HG03432 (cell line): ENCODE measurements at regions not wholly inside any gene's neighbourhood (a gene's known extent, or its start where the extent isn't known, plus 50 kb on each side); places are given as distances from the start of the nearest gene placed in this dataset.
"Not testable (repeated sequence)": the region's sequence is repeated elsewhere in the genome, so short reads cannot be mapped to it uniquely, and the experiment has no call there.

Experiments used
- ATAC-seq: cut with Tn5 transposase; IDR thresholded peaks from one replicate; pipeline ENCODE4 v1.9.1; 2021; ENCODE audit warnings: mild to moderate bottlenecking, moderate library complexity; ENCODE audit not compliant: unreplicated experiment

DNA sequence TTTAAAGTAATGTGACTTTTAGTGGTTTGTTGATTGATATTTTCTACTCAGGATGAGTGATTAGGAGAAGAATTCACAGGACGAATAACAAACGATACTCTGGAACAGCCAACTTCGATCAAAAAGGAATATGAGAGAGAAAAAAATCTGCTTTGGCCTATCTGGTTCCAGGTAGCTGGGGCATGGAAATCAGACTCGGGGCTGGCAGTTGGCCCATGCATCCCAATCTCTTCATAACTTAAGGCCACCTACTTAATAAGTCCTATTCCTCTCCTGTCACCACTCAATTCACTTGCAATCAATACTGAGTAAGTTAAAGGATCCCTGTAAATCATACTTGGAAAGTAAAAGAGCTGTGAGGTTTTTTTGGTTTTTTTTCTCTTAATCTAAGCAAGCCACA, 1116.2 kb downstream of the SORCS3 start:
- no peak for ATAC-seq

DNA sequence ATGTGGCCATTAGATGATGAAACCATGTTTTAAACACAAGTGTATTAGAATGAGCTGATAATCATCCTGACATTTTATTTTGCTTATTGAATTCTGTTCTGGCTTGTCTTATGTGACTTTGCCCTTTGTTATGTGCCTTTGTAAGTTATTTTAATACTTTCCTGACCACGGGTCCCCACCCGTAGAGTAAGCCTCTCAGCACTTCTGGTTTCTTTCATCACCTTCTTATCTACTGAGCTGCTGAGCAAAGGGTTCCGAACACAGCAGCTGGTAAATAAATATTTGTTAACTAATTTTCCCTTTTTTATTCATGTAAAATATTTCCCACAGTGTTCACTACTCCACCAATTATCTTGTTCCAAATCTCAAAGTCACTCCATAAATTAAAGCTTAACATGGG, 1115.3 kb downstream of the SORCS3 start:
- no peak for ATAC-seq

DNA sequence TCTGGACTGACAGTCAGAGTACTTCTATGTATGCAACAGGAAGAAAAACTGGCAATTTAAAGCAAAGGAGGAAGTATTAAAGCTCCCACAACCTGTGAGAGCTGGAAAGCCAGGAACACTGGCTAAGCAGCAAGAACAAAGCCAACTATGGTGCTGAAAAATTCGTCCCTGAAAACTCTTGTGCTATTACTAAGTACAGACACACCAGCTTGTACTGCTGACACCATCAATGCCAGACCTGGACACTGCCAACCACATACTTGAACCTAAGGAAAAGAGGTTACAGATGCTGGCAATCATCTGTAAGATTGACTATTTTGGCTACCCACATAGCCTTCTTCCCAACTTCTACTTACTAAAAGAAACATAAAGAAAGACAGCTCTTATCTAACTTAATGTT, 1110.6 kb downstream of the SORCS3 start:
- no peak for ATAC-seq

DNA sequence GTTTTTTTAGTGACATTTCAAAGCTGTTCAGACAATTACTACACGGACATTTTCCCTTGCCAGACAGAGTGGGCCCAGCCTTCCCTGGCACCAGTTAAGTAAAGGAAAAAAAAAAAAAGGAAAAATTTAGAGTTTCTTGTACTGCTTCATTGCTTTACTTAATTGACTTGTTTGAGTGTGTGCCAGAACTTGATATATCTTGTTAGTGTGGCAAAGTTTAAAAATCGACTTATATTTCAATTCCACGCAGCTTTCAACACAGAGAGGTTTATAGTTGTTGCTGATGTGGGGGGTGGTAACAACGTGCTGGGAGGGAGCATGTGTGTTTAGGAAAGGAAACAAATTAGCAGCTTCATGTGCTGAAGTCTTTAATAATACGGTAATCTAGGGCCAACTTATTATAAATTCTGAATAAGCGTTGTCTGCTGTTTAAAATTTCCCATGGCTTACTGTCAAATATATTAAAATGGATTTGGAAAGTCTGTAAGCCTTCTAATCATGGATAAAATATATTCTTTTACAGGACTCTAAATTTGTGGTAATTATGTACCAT, 1104.6 kb downstream of the SORCS3 start:
- ATAC-seq = no peak

DNA sequence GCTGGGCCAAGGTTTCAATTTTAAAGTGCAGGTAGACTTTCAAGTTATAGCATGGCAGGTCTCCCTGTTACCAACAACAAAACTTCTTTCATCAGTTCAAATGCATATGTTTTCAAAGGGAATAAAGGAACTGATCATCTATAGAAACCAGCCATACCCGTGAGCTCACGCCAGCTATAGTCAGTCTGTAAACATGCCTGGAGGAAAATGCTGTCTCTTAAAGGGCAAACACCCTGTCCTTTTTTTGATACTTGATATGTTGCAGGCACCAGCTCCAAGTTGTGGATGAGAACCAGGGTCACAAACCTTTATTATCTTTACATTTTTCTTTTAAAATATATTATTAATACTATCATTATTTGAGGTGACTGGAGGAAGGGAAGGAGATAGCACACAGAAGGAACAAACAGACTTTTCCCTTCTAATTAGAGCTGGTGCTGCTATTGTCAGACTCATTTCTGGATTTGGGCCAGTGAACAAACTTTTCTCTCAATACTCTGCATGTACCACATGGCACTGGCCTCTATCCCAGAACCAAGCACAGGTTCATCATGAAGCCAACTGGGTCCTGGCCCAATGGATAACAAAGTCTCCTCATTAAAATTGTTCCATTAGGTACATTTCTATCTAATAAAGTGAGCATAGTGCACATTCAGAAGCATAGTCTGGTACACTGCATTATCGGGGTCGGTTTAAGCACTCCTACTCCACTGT, 1102.4 kb downstream of the SORCS3 start:
- no peak for ATAC-seq

DNA sequence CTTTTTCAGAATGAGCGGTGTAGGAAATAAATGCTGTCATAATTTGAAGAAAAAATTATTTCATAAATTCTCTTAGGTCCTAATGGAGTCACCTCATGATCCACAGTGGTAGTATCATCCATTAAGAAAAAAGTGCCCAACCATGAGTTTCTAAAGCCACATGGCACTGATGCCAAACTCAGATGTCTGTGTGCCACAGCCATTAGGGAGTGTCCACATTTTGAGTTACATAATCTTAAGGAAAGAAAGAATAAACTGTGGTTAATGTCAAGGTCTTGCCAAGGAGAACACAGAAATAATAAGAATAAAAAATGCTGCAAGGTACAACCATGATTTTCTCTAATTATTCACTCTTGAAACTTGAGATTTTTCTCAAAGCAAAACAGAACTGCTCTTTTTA, 1101.8 kb downstream of the SORCS3 start:
- no peak for ATAC-seq

DNA sequence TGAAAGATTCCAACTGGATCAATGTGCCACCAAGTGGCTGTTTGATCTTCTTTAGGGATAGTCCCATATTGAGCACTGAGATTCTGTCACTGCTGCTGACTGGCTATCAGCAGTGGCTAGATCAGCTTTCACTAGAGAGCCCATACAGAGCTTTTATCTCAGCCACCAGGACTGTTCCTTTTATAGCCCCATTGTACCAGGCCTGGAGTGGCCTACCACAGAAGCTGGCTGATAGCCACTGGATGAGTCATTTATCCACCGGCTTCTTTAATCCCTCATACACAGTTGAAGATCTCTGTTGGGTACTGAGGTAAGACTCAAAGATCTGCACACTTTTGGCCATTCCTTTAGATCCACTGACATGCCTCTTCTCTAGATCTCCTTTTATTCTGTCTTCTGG, 1101.1 kb downstream of the SORCS3 start:
- ATAC-seq = no peak

DNA sequence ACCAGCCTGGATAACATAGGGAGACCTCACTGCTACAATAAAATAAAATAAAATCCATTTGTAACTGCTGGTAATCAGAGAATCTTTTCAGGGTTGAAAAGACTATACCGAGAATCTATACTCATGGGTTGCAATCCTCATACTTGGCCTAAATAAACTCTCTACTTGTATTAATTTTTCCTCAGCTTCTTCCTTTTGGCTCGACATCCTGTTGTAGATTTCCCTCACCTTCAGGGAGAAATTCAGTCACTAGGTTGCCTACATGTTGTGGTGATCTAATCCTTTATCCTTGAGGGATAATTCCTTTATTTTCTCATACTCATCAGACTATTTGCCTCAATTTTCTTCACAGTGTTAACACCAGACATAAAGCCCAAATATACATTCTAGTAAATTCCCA, 1093.4 kb downstream of the SORCS3 start:
- no peak for ATAC-seq

DNA sequence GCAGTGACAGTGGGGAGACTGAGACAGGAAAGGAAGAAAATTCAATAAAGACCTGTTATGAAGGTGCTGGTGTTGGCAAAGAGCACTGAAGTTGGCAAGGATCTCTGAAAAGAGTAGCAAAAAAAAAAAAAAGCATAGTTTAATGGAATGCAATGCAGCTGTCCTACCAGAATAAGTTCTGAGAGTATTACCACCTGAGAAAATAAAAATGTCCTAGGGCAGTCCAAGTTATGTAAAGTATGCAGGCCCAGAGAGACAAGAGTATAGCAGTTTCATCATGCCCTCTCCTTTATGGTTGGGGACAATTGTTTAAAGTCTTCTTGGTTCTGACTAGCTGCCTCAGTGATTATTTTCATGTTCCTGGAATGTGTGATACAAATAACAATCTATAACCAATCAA, 1092.8 kb downstream of the SORCS3 start:
- no peak for ATAC-seq

DNA sequence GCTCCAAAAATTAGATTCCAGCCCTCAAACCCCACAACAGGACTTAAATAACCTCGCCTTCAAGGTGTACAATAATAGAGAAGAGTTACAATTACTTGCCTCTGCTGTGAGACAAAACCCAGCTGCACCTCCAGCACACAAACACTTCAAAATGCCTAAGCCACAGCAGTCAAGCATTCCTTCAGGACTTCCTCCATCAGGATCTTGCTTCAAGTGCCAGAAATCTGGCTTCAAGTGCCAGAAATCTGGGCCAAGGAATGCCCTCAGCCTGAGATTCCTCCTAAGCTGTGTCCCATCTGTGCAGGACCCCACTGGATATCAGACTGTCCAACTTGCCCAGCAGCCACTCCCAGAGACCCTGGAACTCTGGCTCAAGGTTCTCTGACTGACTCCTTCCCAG, 1088.3 kb downstream of the SORCS3 start:
- ATAC-seq = no peak

DNA sequence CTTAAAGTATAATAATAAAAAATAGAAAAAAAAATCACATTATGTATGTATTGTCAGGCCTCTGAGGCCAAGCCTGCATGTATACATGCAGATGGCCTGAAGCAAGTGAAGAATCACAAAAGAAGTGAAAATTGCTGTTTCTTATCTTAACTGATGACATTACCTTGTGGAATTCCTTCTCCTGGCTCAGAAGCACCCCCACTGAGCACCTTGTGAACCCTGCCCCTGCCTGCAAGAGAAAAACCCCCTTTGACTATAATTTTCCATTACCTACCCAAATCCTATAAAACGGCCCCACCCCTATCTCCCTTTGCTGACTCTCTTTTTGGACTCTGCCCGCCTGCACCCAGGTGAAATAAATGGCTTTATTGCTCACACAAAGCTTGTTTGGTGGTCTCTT, 1086.5 kb downstream of the SORCS3 start:
- not testable (repeated sequence) for ATAC-seq

DNA sequence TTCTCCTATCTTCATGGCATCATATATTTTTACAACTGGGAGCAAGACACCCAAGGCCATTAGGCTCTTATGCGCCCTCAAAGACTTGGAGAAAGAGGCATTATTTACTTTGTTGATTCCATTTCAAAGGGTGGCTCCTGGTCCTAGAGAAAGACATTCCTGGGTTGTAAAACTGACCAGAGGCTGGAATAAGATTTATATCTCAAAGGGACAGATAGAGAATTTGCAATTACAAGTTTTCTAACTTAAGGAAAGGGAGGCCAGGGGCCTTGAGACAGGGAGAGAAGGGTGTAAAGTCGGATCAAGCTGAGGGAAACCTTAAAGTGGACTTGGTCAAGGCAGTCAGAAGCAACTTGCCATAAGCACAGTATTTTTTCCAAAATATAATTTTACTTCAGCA, 1086.0 kb downstream of the SORCS3 start:
- no peak for ATAC-seq

DNA sequence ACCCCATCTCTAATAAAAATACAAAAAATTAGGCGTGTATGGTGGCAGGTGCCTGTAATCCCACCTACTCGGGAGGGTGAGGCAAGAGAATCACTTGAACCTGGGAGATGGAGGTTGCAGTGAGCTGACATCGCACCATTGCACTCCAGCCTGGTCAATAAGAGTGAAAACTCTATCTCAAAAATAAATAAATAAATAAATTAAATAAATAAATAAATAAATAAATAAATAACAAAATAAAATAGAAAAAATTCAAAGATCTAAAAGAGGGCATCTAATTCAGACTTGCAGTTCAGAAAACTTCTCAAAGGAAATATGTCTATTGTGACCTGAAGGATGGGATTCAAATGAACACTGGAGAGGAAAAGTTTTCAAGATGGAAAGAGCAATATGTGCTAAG, 1085.1 kb downstream of the SORCS3 start:
- ATAC-seq = no peak

DNA sequence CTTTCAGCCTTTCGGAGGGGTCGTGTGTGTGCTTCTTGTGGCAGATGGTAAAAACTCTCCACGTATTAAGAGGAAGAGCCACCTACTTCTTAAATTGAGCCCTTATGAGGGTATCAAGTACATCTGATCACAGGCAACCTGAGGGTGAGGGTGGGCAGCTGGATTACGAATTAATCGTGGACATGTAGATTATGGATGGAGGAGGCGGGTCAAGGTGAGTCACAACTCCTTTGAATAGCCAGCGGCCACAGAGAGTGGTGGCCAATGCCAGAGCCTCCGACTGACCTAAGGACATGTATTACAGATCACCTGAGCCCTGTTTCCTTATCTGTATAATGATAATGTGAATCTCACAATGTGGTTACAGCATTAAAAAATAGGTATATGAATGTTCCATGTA, 1083.9 kb downstream of the SORCS3 start:
- ATAC-seq = no peak

DNA sequence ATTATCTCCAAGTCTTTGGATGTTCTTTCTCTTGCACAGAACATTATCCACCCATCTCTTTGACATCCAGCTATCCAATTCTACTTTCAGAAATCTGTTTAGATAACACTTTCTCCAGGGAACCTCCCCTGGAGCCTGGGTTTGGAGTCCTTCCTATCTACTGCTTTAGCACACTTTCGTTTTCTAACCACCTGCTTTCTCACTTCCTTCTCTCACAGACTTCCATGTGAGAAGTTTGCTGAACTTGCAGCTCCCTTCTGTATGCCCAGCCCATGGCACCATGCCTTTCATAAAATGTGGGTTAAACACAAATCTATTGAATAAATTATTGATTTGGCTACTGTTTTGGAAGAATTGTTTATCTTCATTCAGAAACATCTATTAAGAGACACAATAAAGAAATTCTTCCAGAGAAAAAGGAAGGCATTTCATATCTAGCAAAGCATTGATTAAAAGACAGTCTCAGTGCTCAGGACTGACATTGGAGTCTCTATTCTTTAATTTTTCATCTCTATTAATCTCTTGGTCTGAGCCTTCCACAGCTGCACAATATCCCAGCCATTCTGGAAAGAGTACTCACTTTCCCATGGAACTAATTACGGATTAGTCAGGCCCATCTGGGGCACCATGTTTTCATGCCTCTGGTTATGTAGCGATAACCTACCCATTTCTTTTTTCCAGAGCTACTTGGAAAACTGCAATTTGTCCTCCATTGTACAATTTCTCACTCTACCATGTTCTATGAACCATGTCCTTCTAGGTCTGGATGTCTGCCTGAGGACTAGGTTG, 1077.3 kb downstream of the SORCS3 start:
- ATAC-seq = peak; percentile 65

DNA sequence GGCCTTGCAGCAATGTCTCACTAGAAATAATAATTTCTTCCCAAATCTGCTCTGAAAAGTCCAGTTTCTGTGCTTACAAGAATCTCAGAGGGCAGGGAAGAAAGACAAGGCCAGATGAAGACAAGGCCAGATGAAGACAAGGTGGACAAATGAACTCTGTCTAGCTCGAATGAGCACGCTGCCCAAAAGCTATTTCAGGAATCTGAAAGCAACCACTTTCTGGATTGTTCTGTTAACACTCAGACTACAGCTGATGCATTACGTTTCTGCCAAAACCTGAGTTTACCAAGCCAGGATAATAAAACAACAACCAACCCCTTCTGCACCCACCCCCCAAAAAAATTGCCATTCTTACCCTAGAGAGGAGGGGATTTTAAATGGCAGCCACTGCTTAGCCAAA, 1073.6 kb downstream of the SORCS3 start:
- no peak for ATAC-seq

DNA sequence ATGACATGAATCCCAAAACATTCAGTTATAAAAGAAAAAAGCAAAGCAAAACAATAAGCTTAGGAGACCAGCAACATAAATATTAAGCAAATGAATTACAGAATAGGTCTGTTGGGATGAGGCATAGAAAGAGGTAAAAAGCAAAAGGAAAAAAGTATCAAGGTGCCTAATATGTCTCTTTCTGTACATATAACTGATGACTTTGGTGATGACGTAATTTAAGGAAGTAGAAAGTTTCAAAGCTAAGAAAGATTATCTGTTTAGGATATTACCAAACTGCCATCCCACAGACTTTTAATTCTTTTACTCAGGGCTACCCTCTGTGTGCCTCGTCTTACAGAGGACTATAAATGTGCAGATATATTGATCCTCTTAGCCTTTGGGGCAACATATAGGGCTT, 1066.5 kb downstream of the SORCS3 start:
- no peak for ATAC-seq

DNA sequence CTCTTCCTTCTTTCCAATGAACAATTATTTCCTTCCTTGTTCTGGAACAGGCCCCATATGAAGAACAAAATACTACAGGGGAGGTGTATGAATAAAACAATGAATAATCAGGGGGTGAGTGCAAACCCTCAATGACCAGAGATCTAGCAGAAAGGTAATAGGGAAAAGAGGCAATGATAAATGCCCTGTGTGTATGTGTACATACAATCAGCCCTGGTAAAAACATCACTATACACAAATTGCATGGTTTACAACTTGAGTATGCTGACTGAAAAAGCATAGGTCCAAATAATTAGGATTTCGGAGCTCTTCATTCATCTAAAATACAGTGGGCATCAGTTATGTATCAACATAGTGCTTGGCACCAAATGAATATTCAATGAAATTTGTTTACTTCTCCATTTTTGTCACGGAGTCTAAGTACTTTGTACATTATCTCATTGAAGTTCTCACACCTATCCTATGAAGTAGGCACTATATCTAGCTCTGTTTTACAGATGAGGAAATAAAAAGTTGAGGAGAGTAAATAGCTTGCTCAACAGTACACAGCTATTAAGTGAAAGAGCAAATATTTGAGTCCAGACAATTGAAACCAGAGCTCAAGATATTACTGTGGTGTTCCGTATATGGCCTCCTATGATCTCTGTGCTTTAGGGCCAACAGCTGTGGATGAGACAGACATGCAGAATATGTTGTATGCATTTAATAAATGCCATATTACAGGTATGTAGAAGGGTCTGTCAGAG, 1065.4 kb downstream of the SORCS3 start:
- no peak for ATAC-seq

DNA sequence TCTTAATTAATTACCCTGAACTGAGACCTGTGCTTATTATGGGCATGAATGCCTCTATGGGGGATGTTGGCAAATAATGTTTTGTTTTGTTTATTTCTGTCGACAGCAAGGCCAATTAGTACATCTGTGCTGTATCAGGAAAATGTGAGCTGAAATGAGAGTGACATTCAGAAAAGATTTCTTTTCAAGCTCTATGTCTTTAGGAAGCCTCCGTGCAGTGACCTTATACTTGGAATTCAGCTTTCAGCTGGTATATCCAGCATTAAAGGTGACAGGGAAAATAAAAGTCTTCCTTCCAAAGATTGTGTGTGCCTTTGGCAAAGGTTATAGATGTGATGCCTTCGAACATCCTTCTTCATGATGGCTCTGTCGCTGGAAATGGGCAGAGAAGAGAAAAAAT, 1061.1 kb downstream of the SORCS3 start:
- ATAC-seq = no peak

DNA sequence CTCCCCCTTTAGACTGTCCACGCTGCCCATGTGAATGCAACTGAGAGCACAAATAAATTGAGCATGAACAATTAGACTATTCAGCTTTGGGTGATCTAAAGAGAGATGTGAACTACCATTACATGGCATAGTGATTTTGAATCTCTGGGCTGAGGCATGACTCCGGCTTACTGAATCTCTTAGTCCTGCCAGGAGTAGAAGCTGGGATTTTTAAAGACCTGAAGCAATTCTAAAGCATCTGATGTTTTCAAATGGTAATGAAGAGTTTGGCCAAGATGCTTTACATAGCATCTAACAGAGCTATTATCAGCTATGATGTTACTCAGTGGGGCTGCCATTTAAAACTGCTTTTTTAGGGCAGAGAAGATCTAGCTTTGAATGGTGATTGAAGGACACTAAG, 1059.1 kb downstream of the SORCS3 start:
- ATAC-seq = no peak

DNA sequence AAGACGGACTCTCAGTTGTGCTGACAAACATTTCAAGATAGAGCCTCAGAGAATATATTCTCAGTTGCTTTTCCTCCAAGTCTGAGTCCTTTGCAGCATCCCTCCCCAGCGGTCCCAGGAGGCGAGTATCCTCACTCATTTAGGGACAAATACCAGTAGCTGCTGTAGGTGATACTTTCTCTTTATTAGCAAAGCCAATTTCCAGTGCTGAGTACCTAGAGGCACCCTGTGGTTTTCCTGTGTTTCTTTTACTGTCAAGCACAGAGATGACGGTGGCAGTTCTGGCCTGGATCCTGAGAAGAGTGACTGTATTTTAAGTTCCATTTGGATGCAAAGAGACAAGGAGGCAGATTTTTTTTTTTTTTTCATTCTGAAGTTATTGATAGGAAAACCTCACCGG, 1058.4 kb downstream of the SORCS3 start:
- ATAC-seq = no peak

DNA sequence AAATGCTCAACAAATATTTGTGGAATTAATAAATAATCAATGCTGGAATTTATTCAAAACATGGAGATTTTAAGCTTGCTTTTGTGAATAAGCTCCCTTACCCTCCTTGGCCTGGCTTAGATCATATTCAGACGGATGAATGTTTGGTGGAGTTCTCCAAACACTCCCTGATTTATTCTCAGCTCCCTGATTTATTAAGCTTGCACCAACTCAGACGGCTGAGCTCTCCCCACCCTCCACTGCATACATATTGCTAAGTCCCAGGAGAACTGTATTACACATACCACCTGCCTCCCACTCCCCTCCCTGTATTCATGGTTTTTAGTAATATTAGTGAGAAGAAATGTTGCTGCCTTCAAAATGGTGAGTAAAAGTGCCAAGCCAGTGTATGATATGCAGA, 1057.5 kb downstream of the SORCS3 start:
- ATAC-seq = no peak
